RWPE2 (cell line): ENCODE measurements at regions not wholly inside any gene's neighbourhood (a gene's known extent, or its start where the extent isn't known, plus 50 kb on each side); places are given as distances from the start of the nearest gene placed in this dataset.

Experiments
- ATAC-seq: fragments of 200-7000 bp; cut with Tn5 transposase; 3 replicates; pipeline ENCODE4 v1.9.1; 2021; ENCODE audit warnings: low read depth
- DNase-seq: peaks from one replicate; pipeline ENCODE4 v3.0.0-alpha.2; 2020; ENCODE audit warnings: low spot score
- H3K27ac ChIP-seq: fragments of 450-650 bp; 2 replicates; pipeline ENCODE4 v1.5.1; 2017; ENCODE audit warnings: mild to moderate bottlenecking; ENCODE audit not compliant: poor library complexity, severe bottlenecking
- H3K27me3 ChIP-seq: fragments of 250-450 bp; sonication (Bioruptor Pico); 2 replicates; pipeline ENCODE4 v1.5.1; 2021; ENCODE audit warnings: mild to moderate bottlenecking, moderate library complexity; ENCODE audit not compliant: insufficient read depth, poor library complexity, severe bottlenecking
- H3K36me3 ChIP-seq: fragments of 250-450 bp; sonication (Bioruptor Pico); 2 replicates; pipeline ENCODE4 v1.5.1; 2020; ENCODE audit warnings: low read depth, mild to moderate bottlenecking, moderate library complexity
- H3K4me1 ChIP-seq: fragments of 250-450 bp; sonication (Bioruptor Pico); 2 replicates; pipeline ENCODE4 v1.5.1; 2021; ENCODE audit warnings: mild to moderate bottlenecking, moderate library complexity; ENCODE audit not compliant: insufficient read depth, poor library complexity, severe bottlenecking
- H3K4me3 ChIP-seq: fragments of 250-450 bp; sonication (Bioruptor Pico); 2 replicates; pipeline ENCODE4 v1.5.1; 2021; ENCODE audit warnings: mild to moderate bottlenecking, moderate library complexity; ENCODE audit not compliant: severe bottlenecking
- H3K9me3 ChIP-seq: fragments of 250-450 bp; sonication (Bioruptor Pico); 2 replicates; pipeline ENCODE4 v1.5.1; 2021; ENCODE audit warnings: mild to moderate bottlenecking, moderate library complexity; ENCODE audit not compliant: severe bottlenecking
- TF ChIP-seq, protein P1 (sequence below): fragments of 450-650 bp; IDR thresholded peaks from one replicate; pipeline ENCODE4 v1.5.1; 2017; ENCODE audit warnings: mild to moderate bottlenecking, moderate library complexity; ENCODE audit not compliant: poor library complexity, severe bottlenecking

DNA sequence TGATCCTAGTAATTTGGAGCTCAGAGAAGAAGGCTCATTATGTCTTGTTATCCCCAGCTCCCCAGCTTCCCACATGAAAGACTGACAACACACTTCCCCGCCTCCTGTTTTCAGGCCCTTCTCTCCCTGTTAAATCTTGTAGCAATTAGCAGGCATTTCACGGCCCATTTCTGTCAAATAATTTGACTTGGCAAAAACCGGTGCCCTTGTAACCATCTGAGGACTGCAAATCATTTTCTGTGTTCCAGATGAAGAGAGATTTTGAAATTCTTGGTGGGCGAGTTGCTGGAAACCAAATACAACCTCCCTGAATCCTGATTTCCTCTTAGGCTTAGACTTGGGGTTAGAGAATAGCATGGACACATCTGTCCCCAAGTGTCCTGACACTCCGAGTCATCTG, 109.7 kb downstream of the MSX2 start:
- H3K9me3 ChIP-seq, result peaks cover 6% of the 10 kb centered on the region
- no peaks in the 10 kb centered on the region for H3K27me3 ChIP-seq
- no peak for ATAC-seq
- TF ChIP-seq, protein P1, sequence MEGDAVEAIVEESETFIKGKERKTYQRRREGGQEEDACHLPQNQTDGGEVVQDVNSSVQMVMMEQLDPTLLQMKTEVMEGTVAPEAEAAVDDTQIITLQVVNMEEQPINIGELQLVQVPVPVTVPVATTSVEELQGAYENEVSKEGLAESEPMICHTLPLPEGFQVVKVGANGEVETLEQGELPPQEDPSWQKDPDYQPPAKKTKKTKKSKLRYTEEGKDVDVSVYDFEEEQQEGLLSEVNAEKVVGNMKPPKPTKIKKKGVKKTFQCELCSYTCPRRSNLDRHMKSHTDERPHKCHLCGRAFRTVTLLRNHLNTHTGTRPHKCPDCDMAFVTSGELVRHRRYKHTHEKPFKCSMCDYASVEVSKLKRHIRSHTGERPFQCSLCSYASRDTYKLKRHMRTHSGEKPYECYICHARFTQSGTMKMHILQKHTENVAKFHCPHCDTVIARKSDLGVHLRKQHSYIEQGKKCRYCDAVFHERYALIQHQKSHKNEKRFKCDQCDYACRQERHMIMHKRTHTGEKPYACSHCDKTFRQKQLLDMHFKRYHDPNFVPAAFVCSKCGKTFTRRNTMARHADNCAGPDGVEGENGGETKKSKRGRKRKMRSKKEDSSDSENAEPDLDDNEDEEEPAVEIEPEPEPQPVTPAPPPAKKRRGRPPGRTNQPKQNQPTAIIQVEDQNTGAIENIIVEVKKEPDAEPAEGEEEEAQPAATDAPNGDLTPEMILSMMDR, result no peak
- H3K4me3 ChIP-seq, result no peak overlapping the region
- DNase-seq, result no peak
- peaks cover 12% of the 10 kb centered on the region for H3K4me1 ChIP-seq
- no peaks in the 10 kb centered on the region for H3K36me3 ChIP-seq
- H3K27ac ChIP-seq, result no peak overlapping the region

DNA sequence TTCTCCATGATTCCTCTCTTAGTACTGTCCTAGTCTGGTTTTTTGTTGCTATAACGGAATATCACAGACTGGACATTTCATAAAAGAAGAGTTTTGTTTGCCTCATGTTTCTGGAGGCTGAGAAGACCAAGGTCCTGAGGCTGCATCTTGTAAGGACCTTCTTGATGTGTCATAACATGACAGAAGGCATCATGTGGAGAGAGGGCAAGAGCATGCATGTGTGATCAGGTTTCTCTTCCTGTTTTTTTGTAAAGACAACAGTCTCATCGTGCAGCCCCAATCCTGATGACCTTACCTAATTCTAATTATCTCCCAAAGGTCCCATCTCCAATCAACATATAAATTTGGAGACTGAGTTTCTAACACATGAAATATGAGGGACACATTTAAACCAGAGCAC, 108.4 kb downstream of the MSX2 start:
- TF ChIP-seq, protein P1, result no peak
- Histone ChIP-seq H3K9me3 (peaks cover 6% of the 10 kb centered on the region), H3K4me1 (peaks cover 8% of the 10 kb centered on the region), H3K27ac (no peak overlapping the region), H3K4me3 (no peak overlapping the region), H3K36me3 (no peaks in the 10 kb centered on the region), H3K27me3 (no peaks in the 10 kb centered on the region)
- no peak for ATAC-seq
- DNase-seq, result no peak

DNA sequence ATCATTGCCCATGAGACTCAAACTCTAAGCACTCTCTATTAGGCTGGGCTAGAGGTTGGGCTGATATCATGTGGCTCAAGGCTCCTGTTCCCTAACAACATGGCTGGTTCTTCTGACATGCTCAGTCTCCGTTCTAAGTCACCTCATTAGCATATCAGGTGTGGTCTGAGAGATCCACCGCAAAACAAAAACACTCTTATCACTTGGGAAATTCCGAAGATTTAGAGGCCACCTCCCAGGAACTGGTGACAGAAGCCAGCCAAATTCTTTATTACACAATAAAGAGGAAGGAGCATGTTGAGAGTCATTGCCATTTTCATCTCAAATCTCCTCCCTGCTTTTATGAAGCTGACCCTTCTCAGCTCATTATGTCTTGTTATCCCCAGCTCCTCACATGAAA, 107.6 kb downstream of the MSX2 start:
- Histone ChIP-seq H3K36me3 (no peaks in the 10 kb centered on the region), H3K27ac (no peak overlapping the region), H3K27me3 (no peaks in the 10 kb centered on the region), H3K4me3 (no peak overlapping the region), H3K9me3 (peaks cover 1% of the 10 kb centered on the region), H3K4me1 (peaks cover 9% of the 10 kb centered on the region)
- no peak for DNase-seq
- TF ChIP-seq, protein P1, result no peak
- ATAC-seq, result no peak

DNA sequence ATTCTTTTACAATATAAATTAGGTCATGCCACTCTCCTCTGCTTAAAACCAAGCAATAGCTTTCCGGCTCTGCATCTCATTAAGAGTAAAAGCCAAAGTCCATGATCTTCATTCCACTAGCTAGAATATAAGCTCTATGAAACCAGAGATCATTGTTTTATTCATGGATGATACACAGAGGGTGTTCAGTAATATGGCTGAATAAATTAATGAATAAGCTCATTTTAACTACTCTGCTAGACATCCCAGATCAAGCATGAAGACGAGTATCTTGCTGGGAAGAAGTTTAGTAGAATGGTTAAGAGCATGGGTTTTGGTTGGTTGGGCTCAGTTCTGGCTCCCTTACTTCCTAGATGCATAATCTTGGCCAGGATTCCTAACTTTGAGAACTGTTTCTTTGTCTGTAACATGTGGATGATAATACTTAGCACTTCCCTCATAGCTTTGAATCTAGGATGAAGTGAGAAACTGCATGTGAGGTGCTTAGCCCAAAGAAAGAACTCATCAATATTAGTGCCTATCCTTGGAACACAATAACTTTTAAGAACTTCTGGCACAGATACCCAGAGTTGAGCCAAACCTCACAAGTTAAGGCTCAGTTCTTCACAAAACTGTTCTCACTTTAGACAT, 106.8 kb downstream of the MSX2 start:
- no peak overlapping the region for H3K4me3 ChIP-seq
- H3K27me3 ChIP-seq, result no peaks in the 10 kb centered on the region
- H3K27ac ChIP-seq, result no peak overlapping the region
- H3K4me1 ChIP-seq, result peaks cover 10% of the 10 kb centered on the region
- ATAC-seq (no peak), DNase-seq (no peak)
- H3K9me3 ChIP-seq, result no peaks in the 10 kb centered on the region
- no peaks in the 10 kb centered on the region for H3K36me3 ChIP-seq
- TF ChIP-seq, protein P1, result no peak

DNA sequence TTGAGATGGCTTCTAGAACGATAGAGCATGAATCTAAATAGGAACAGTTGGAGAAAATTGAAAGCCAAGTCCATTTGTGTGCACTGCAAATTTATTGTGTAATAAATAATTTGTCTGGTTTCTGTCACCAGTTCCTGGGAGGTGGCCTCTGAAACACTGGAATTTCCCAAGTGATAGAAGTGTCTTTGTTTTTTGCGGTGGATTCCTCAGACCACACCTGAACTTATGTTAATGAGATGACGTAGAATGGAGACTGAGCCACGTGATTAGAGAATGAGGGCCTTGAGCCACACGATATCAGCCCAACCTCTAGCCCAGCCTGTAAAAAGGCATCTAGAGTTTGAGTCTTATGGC, 105.1 kb downstream of the MSX2 start:
- H3K27me3 ChIP-seq, result no peaks in the 10 kb centered on the region
- no peak overlapping the region for H3K27ac ChIP-seq
- TF ChIP-seq, protein P1, result no peak
- H3K4me3 ChIP-seq, result no peak overlapping the region
- no peaks in the 10 kb centered on the region for H3K36me3 ChIP-seq
- no peaks in the 10 kb centered on the region for H3K9me3 ChIP-seq
- H3K4me1 ChIP-seq, result peaks cover 18% of the 10 kb centered on the region
- DNase-seq (no peak), ATAC-seq (no peak)
